ENCODE measurements at regions not wholly inside any gene's neighbourhood (a gene's known extent, or its start where the extent isn't known, plus 50 kb on each side); places are given as distances from the start of the nearest gene placed in this dataset.
"Not testable (repeated sequence)": the region's sequence is repeated elsewhere in the genome, so short reads cannot be mapped to it uniquely, and the experiment has no call there.

- no peak for TF ChIP-seq CTCF (IDR thresholded peaks at IDR 0.05)
- no peak for TF ChIP-seq POLR2A (IDR thresholded peaks at IDR 0.05)
- H3K4me3 ChIP-seq = no peak overlapping the region
Observed at GRCh38 chr1:224045556-224045955, 68.4 kb upstream of the FBXO28 start.

GRCh38 chr1:224044420-224044819 is 69.5 kb upstream of the FBXO28 start:
- no peak for DNase-seq
- TF ChIP-seq POLR2A (IDR thresholded peaks at IDR 0.05) (no peak), CTCF (IDR thresholded peaks at IDR 0.05) (no peak)
- Histone ChIP-seq H3K9me3 (no peaks in the 10 kb centered on the region), H3K27ac (no peak overlapping the region), H3K36me3 (no peaks in the 10 kb centered on the region), H3K27me3 (no peaks in the 10 kb centered on the region), H3K4me3 (no peak overlapping the region), H3K4me1 (no peaks in the 10 kb centered on the region)

More at GRCh38 chr1:224045556-224045955, 68.4 kb upstream of the FBXO28 start:
- H3K27me3 ChIP-seq = no peaks in the 10 kb centered on the region
- no peaks in the 10 kb centered on the region for H3K36me3 ChIP-seq
- no peak overlapping the region for H3K27ac ChIP-seq
- no peaks in the 10 kb centered on the region for H3K9me3 ChIP-seq
- no peak for DNase-seq
- H3K4me1 ChIP-seq = no peaks in the 10 kb centered on the region

- TF ChIP-seq CTCF (IDR thresholded peaks at IDR 0.05) (no peak), POLR2A (IDR thresholded peaks at IDR 0.05) (no peak)
- no peak overlapping the region for H3K27ac ChIP-seq
- no peak for DNase-seq
- no peaks in the 10 kb centered on the region for H3K9me3 ChIP-seq
- H3K27me3 ChIP-seq = no peaks in the 10 kb centered on the region
- H3K4me3 ChIP-seq = no peak overlapping the region
- H3K4me1 ChIP-seq = no peaks in the 10 kb centered on the region
- no peaks in the 10 kb centered on the region for H3K36me3 ChIP-seq
Observed at GRCh38 chr1:224042557-224043118, 71.3 kb upstream of the FBXO28 start.

GRCh38 chr1:224041032-224041431 is 72.9 kb upstream of the FBXO28 start:
- Histone ChIP-seq H3K27ac (no peak overlapping the region), H3K4me1 (no peaks in the 10 kb centered on the region), H3K9me3 (no peaks in the 10 kb centered on the region), H3K36me3 (no peaks in the 10 kb centered on the region), H3K27me3 (no peaks in the 10 kb centered on the region), H3K4me3 (no peak overlapping the region)
- no peak for TF ChIP-seq POLR2A (IDR thresholded peaks at IDR 0.05)
- TF ChIP-seq CTCF (IDR thresholded peaks at IDR 0.05) = no peak
- DNase-seq = no peak

- not testable (repeated sequence) for H3K4me3 ChIP-seq, H3K27me3 ChIP-seq, H3K27ac ChIP-seq, H3K36me3 ChIP-seq, H3K9me3 ChIP-seq, H3K4me1 ChIP-seq, DNase-seq
Observed at GRCh38 chr1:224040423-224040822, 73.5 kb upstream of the FBXO28 start.

GRCh38 chr1:224040006-224040405 is 73.9 kb upstream of the FBXO28 start:
- DNase-seq, H3K4me3 ChIP-seq, H3K4me1 ChIP-seq, H3K9me3 ChIP-seq, H3K36me3 ChIP-seq, H3K27ac ChIP-seq, H3K27me3 ChIP-seq: not testable (repeated sequence)

- H3K9me3 ChIP-seq, H3K27me3 ChIP-seq, H3K4me1 ChIP-seq, DNase-seq, H3K27ac ChIP-seq, H3K4me3 ChIP-seq, H3K36me3 ChIP-seq: not testable (repeated sequence)
Observed at GRCh38 chr1:224038832-224039231, 75.1 kb upstream of the FBXO28 start.

GRCh38 chr1:224037362-224037761 is 76.5 kb upstream of the FBXO28 start:
- H3K4me3 ChIP-seq, H3K27ac ChIP-seq, H3K9me3 ChIP-seq, DNase-seq, H3K27me3 ChIP-seq, H3K36me3 ChIP-seq, H3K4me1 ChIP-seq: not testable (repeated sequence)

- H3K4me3 ChIP-seq, H3K27ac ChIP-seq, DNase-seq, H3K9me3 ChIP-seq, H3K4me1 ChIP-seq, H3K36me3 ChIP-seq, H3K27me3 ChIP-seq: not testable (repeated sequence)
Observed at GRCh38 chr1:224032608-224033276, 81.2 kb upstream of the FBXO28 start.

- H3K4me1 ChIP-seq, DNase-seq, H3K36me3 ChIP-seq, H3K27ac ChIP-seq, H3K4me3 ChIP-seq, H3K9me3 ChIP-seq, H3K27me3 ChIP-seq: not testable (repeated sequence)
Observed at GRCh38 chr1:224031986-224032385, 81.9 kb upstream of the FBXO28 start.

- not testable (repeated sequence) for H3K4me3 ChIP-seq, H3K4me1 ChIP-seq, H3K36me3 ChIP-seq, H3K9me3 ChIP-seq, H3K27ac ChIP-seq, H3K27me3 ChIP-seq, DNase-seq
Observed at GRCh38 chr1:224030257-224030656, 83.7 kb upstream of the FBXO28 start.

All from Peyer's patch (tissue), 4 donors.